ENCODE measurements at regions not wholly inside any gene's neighbourhood (a gene's known extent, or its start where the extent isn't known, plus 50 kb on each side); places are given as distances from the start of the nearest gene placed in this dataset.

- Histone ChIP-seq H3K4me1 (peaks cover 0 to 9% (median 0%) of the 10 kb centered on the region in 4 donors), H3K27me3 (no peaks in the 10 kb centered on the region), H3K4me3 (no peak overlapping the region), H3K9me3 (no peaks in the 10 kb centered on the region), H3K27ac (no peak overlapping the region), H3K36me3 (no peaks in the 10 kb centered on the region)
- DNase-seq: no peak
- intact Hi-C loops (cut with DNase I; ENCODE audit: low total_unique reads): no loop called here
- TF ChIP-seq, protein P1, sequence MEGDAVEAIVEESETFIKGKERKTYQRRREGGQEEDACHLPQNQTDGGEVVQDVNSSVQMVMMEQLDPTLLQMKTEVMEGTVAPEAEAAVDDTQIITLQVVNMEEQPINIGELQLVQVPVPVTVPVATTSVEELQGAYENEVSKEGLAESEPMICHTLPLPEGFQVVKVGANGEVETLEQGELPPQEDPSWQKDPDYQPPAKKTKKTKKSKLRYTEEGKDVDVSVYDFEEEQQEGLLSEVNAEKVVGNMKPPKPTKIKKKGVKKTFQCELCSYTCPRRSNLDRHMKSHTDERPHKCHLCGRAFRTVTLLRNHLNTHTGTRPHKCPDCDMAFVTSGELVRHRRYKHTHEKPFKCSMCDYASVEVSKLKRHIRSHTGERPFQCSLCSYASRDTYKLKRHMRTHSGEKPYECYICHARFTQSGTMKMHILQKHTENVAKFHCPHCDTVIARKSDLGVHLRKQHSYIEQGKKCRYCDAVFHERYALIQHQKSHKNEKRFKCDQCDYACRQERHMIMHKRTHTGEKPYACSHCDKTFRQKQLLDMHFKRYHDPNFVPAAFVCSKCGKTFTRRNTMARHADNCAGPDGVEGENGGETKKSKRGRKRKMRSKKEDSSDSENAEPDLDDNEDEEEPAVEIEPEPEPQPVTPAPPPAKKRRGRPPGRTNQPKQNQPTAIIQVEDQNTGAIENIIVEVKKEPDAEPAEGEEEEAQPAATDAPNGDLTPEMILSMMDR (IDR thresholded peaks at IDR 0.05): no peak
Observed at GRCh38 chr2:48213646-48214045, 100.8 kb upstream of the FOXN2 start.

DNA sequence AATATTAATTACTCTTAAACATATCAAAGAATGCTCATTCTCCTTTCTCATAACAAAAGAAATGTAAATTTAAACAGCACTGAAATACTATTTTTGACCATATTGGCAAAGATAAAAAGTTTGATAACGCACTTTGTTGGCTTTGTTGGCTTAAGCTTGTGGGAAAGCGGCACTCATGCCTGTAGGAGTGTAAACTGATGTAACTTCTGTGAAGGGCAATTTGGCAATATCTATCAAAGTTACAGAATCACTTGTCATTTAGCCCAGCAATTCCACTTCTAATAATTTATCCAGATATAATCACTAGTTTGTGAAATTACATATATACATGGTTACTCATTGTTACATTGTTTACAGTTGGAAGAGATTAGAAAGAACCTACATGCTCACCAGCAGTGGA, 96.3 kb upstream of the FOXN2 start:
- no peaks in the 10 kb centered on the region for H3K36me3 ChIP-seq
- H3K27me3 ChIP-seq: no peaks in the 10 kb centered on the region
- TF ChIP-seq, protein P1 (IDR thresholded peaks at IDR 0.05): no peak
- no peak overlapping the region for H3K27ac ChIP-seq
- no peak for DNase-seq
- H3K4me1 ChIP-seq: no peaks in the 10 kb centered on the region
- intact Hi-C loops (cut with DNase I; ENCODE audit: low total_unique reads): no loop called here
- no peak overlapping the region for H3K4me3 ChIP-seq
- no peaks in the 10 kb centered on the region for H3K9me3 ChIP-seq

DNA sequence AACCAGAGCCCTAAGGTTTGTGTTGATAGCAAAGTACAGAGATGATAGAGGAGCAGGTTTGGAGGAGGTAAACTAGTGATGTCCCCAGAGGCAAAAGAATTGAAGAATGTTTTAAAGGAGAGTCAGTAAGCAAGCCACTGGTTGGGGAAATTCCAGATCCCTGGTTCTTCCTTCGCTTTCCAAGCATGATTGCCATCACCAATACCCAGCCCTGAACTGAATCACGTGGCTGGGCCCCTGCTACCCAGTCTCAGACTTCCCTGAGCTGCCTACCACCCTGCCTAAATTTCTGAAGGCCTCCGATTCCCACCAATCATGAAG, 95.3 kb upstream of the FOXN2 start:
- intact Hi-C loops (cut with DNase I; ENCODE audit: low total_unique reads): no loop called here
- no peak overlapping the region for H3K27ac ChIP-seq
- H3K4me1 ChIP-seq: no peaks in the 10 kb centered on the region
- no peak overlapping the region for H3K4me3 ChIP-seq
- TF ChIP-seq, protein P1 (IDR thresholded peaks at IDR 0.05): no peak
- DNase-seq: no peak
- H3K27me3 ChIP-seq: no peaks in the 10 kb centered on the region
- no peaks in the 10 kb centered on the region for H3K9me3 ChIP-seq
- H3K36me3 ChIP-seq: no peaks in the 10 kb centered on the region

DNA sequence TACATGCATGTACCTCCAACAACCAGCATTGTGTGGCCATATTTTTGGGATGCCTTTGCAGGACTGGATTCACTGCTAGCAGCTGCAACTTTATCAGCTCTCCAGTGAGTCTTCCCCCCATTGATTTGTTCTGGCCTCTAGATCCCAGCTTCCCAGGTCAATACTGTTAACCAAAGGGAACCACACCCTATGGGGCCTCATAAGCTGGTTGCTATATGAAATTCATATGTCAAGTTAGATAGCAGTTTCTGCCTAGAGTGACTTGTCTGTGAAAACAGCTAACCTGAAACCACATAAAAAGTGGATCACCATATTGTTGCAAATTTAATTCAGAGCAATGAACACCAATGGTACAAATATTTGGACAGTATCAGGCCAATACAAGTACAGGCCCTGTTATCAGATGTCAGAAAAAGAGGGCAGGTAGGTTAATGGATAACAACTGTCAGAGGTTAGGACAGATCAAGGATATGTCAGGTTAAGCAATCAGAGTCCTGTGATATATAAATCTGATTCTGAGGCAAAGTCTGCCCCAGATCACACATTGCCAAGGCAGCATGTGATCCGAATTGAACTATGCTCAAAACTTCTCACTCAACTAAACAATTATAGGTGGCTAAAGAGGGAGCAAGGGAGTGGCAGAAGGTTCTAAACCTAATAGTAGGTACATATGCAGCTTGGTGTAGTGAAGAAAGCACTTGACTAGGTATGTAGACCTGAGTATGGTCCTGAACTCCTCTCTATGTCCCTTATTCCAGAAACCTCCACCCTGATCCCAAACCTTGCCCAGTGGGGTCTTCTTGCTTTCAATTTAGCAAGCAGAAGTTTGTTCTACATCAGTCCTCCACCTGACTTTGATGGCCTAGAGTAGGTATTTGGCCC, 94.7 kb upstream of the FOXN2 start:
- no peak overlapping the region for H3K4me3 ChIP-seq
- no peaks in the 10 kb centered on the region for H3K27me3 ChIP-seq
- H3K9me3 ChIP-seq: no peaks in the 10 kb centered on the region
- no peak for DNase-seq
- no peaks in the 10 kb centered on the region for H3K4me1 ChIP-seq
- H3K27ac ChIP-seq: no peak overlapping the region
- no peaks in the 10 kb centered on the region for H3K36me3 ChIP-seq
- TF ChIP-seq, protein P1 (IDR thresholded peaks at IDR 0.05): no peak
- intact Hi-C loops (cut with DNase I; ENCODE audit: low total_unique reads): loop anchor here (5.0 kb wide), 1 partner anchor 322 kb away; no protein-coding TSS in a partner anchor

GRCh38 chr2:48220501-48220900, 94.0 kb upstream of the FOXN2 start:
- TF ChIP-seq, protein P1 (IDR thresholded peaks at IDR 0.05): no peak
- H3K9me3 ChIP-seq: no peaks in the 10 kb centered on the region
- no peaks in the 10 kb centered on the region for H3K36me3 ChIP-seq
- H3K27me3 ChIP-seq: no peaks in the 10 kb centered on the region
- H3K27ac ChIP-seq: no peak overlapping the region
- no peak overlapping the region for H3K4me3 ChIP-seq
- DNase-seq: no peak
- intact Hi-C loops (cut with DNase I; ENCODE audit: low total_unique reads): loop anchor here (5.0 kb wide), 1 partner anchor 323 kb away; no protein-coding TSS in a partner anchor
- no peaks in the 10 kb centered on the region for H3K4me1 ChIP-seq

Measured in tibial artery (tissue), 4 donors.